Ishikawa (cell line): ENCODE measurements at regions not wholly inside any gene's neighbourhood (a gene's known extent, or its start where the extent isn't known, plus 50 kb on each side); places are given as distances from the start of the nearest gene placed in this dataset.

Source experiments
- EGR1 ChIP-seq: IDR thresholded peaks from 2 replicates; pipeline ENCODE4 v1.6.1; 2012
- RAD21 ChIP-seq: IDR thresholded peaks from 2 replicates; pipeline ENCODE4 v1.6.1; 2012; ENCODE audit warnings: low read depth
- TEAD4 ChIP-seq: IDR thresholded peaks from 2 replicates; pipeline ENCODE4 v1.6.1; 2012
- TF ChIP-seq, protein P1 (sequence below): IDR thresholded peaks from 2 replicates; pipeline ENCODE4 v1.6.1; 2012
- TF ChIP-seq, protein P2 (sequence below): IDR thresholded peaks from 2 replicates; pipeline ENCODE4 v1.6.1; 2012; ENCODE audit warnings: low read depth, mild to moderate bottlenecking

DNA sequence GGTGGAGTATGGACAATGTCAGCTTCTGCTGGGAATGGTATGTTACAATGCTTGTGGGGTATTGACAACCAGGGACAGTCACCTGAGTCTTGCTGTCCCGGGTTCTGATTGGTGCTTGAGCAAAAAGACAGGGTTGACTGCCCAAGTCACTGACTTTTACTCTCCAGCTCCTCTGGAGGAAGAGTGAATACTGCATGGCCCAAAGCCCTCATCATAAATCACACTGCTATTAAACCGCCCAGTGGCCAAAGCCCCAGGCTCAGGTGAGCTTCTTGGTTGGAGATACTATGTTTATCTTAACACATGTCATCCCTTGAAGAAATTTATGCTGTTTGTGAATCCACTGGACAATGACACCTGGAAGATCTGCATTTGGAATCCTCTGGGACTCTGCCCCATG, 90.0 kb upstream of the IGFBP3 start:
- TF ChIP-seq EGR1 = no peak
- TF ChIP-seq, protein P1, sequence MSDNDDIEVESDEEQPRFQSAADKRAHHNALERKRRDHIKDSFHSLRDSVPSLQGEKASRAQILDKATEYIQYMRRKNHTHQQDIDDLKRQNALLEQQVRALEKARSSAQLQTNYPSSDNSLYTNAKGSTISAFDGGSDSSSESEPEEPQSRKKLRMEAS = no peak
- TF ChIP-seq RAD21 = no peak
- TF ChIP-seq, protein P2, sequence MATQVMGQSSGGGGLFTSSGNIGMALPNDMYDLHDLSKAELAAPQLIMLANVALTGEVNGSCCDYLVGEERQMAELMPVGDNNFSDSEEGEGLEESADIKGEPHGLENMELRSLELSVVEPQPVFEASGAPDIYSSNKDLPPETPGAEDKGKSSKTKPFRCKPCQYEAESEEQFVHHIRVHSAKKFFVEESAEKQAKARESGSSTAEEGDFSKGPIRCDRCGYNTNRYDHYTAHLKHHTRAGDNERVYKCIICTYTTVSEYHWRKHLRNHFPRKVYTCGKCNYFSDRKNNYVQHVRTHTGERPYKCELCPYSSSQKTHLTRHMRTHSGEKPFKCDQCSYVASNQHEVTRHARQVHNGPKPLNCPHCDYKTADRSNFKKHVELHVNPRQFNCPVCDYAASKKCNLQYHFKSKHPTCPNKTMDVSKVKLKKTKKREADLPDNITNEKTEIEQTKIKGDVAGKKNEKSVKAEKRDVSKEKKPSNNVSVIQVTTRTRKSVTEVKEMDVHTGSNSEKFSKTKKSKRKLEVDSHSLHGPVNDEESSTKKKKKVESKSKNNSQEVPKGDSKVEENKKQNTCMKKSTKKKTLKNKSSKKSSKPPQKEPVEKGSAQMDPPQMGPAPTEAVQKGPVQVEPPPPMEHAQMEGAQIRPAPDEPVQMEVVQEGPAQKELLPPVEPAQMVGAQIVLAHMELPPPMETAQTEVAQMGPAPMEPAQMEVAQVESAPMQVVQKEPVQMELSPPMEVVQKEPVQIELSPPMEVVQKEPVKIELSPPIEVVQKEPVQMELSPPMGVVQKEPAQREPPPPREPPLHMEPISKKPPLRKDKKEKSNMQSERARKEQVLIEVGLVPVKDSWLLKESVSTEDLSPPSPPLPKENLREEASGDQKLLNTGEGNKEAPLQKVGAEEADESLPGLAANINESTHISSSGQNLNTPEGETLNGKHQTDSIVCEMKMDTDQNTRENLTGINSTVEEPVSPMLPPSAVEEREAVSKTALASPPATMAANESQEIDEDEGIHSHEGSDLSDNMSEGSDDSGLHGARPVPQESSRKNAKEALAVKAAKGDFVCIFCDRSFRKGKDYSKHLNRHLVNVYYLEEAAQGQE = no peak
- no peak for TF ChIP-seq TEAD4
